ENCODE measurements at regions not wholly inside any gene's neighbourhood (a gene's known extent, or its start where the extent isn't known, plus 50 kb on each side); places are given as distances from the start of the nearest gene placed in this dataset.

DNA sequence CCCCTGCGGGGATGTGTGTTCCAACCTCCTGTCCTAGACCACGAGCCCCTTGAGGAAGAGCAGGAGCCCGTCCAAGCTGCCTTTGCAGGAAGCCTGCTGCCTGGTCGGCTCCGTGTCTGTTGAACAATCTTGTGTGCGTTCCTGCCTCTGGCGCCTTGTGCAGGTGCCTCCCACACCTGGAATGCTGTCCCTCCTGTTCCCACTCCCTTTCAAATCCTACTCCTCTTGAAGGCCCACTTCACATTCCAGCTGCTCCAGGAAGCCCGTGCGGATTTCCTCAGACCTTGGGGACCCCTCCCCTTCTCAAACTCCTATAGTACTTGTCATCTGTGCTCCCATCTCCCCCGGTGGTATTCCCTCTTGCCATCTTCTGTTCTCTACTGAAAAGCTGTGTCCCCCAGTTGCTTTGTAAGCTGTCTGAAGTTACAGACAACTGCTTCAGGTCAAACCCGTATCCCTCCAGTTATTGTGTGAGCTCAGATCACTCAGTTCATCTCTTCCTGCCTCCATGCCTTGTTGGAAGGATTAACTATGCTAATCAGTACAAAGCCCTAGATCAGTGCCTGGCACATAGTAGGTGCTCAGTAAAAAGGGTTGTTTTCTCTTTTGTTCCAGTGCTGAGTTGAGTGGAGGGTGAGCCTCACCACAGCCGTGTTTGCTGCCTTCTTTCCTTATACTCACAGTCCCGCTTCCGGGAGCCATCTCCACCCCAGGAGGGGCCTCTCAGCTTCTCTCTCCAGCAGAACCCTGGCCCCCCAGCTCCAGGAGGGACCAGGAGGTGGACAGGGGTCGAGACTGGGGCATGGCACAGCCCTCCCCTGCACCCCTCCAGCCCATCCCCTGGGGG lies 241.8 kb upstream of the CIBAR2 start:
- no peak for TF ChIP-seq EZH2 (IDR thresholded peaks at IDR 0.05; ENCODE audit: borderline replicate concordance, low read depth, low read length, severe bottlenecking)
- TF ChIP-seq, protein P1, sequence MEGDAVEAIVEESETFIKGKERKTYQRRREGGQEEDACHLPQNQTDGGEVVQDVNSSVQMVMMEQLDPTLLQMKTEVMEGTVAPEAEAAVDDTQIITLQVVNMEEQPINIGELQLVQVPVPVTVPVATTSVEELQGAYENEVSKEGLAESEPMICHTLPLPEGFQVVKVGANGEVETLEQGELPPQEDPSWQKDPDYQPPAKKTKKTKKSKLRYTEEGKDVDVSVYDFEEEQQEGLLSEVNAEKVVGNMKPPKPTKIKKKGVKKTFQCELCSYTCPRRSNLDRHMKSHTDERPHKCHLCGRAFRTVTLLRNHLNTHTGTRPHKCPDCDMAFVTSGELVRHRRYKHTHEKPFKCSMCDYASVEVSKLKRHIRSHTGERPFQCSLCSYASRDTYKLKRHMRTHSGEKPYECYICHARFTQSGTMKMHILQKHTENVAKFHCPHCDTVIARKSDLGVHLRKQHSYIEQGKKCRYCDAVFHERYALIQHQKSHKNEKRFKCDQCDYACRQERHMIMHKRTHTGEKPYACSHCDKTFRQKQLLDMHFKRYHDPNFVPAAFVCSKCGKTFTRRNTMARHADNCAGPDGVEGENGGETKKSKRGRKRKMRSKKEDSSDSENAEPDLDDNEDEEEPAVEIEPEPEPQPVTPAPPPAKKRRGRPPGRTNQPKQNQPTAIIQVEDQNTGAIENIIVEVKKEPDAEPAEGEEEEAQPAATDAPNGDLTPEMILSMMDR (IDR thresholded peaks at IDR 0.05; ENCODE audit: borderline replicate concordance, extremely low read depth, low read length, poor library complexity, severe bottlenecking), result no peak
